ENCODE measurements at regions not wholly inside any gene's neighbourhood (a gene's known extent, or its start where the extent isn't known, plus 50 kb on each side); places are given as distances from the start of the nearest gene placed in this dataset.

DNA sequence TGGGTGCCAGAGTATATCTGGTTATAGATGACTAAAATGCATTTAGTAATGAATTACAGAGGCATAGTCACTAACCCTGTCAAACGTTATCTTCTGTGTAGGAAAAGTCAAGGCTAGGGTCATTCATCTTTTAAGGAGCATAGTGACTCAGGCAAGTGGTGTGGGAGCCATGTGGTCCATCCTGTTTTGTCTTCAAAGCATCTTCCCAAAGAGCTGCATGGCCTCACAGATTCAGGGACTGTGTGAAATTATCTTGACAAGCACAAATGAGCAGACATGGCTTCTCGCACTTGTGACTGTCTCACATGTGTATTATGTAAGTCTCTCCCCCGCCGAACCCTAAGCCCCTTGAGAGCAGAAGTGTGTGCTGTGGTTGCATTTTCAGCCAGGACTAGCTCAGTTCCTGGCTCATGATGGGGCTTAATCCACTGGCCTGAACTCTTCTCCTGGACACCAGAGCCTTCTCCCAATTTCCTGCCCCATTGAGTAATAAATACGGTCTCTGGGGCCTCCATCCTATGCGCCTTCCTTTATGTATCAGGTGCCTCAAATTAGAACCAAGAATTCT is 769.1 kb downstream of the QKI start:
- intact Hi-C loops (cut with micrococcal nuclease): no loop called here
- Histone ChIP-seq H3K79me2 (ENCODE audit: insufficient read depth, low read length) (no peaks in the 10 kb centered on the region), H3K4me3 (replicated peaks in 1 of 2; ENCODE audit: low read depth in 1 of 2, low read length in 2 of 2) (no peak overlapping the region), H3K9ac (ENCODE audit: low read length) (no peak overlapping the region), H3K4me2 (ENCODE audit: low read length) (no peak overlapping the region), H3K4me1 (ENCODE audit: control insufficient read depth in 1 of 2, insufficient read depth in 2 of 2, low read length in 2 of 2) (no peaks in the 10 kb centered on the region), H3K27me3 (ENCODE audit: insufficient read depth, low read length) (no peaks in the 10 kb centered on the region), H3K9me3 (ENCODE audit: control insufficient read depth in 1 of 2, insufficient read depth in 1 of 2, low read depth in 1 of 2, low read length in 2 of 2) (no peaks in the 10 kb centered on the region; a peak in 1 of 4 replicates), H4K20me1 (ENCODE audit: insufficient read depth) (no peaks in the 10 kb centered on the region), H3K36me3 (ENCODE audit: control insufficient read depth in 1 of 2, insufficient read depth in 2 of 2, low read length in 2 of 2) (no peaks in the 10 kb centered on the region), H3K9me2 (ENCODE audit: insufficient read depth) (no peaks in the 10 kb centered on the region), H2AFZ (ENCODE audit: low read depth, low read length, poor library complexity, severe bottlenecking) (no peak overlapping the region), H3K27ac (ENCODE audit: low read depth, low read length) (no peak overlapping the region)
- RAD21 ChIA-PET (ENCODE audit: low non-redundant PET in 1 of 2, low total read pairs in 2 of 2, uncharacterized antibody in 2 of 2, unreplicated experiment in 2 of 2): no interaction called here
- BruUV-seq (replicated peaks): no TSS peak
- TF ChIP-seq POLR2A (IDR thresholded peaks at IDR 0.05; ENCODE audit: borderline replicate concordance, extremely low read depth, insufficient read depth, insufficient read length): no peak
- TF ChIP-seq, protein P1, sequence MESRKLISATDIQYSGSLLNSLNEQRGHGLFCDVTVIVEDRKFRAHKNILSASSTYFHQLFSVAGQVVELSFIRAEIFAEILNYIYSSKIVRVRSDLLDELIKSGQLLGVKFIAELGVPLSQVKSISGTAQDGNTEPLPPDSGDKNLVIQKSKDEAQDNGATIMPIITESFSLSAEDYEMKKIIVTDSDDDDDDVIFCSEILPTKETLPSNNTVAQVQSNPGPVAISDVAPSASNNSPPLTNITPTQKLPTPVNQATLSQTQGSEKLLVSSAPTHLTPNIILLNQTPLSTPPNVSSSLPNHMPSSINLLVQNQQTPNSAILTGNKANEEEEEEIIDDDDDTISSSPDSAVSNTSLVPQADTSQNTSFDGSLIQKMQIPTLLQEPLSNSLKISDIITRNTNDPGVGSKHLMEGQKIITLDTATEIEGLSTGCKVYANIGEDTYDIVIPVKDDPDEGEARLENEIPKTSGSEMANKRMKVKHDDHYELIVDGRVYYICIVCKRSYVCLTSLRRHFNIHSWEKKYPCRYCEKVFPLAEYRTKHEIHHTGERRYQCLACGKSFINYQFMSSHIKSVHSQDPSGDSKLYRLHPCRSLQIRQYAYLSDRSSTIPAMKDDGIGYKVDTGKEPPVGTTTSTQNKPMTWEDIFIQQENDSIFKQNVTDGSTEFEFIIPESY (IDR thresholded peaks at IDR 0.05; ENCODE audit: extremely low read depth, insufficient replicate concordance, low read length): no peak
- TF ChIP-seq POLR2AphosphoS5 (IDR thresholded peaks at IDR 0.05; ENCODE audit: low read depth, low read length): no peak
- TF ChIP-seq, protein P2, sequence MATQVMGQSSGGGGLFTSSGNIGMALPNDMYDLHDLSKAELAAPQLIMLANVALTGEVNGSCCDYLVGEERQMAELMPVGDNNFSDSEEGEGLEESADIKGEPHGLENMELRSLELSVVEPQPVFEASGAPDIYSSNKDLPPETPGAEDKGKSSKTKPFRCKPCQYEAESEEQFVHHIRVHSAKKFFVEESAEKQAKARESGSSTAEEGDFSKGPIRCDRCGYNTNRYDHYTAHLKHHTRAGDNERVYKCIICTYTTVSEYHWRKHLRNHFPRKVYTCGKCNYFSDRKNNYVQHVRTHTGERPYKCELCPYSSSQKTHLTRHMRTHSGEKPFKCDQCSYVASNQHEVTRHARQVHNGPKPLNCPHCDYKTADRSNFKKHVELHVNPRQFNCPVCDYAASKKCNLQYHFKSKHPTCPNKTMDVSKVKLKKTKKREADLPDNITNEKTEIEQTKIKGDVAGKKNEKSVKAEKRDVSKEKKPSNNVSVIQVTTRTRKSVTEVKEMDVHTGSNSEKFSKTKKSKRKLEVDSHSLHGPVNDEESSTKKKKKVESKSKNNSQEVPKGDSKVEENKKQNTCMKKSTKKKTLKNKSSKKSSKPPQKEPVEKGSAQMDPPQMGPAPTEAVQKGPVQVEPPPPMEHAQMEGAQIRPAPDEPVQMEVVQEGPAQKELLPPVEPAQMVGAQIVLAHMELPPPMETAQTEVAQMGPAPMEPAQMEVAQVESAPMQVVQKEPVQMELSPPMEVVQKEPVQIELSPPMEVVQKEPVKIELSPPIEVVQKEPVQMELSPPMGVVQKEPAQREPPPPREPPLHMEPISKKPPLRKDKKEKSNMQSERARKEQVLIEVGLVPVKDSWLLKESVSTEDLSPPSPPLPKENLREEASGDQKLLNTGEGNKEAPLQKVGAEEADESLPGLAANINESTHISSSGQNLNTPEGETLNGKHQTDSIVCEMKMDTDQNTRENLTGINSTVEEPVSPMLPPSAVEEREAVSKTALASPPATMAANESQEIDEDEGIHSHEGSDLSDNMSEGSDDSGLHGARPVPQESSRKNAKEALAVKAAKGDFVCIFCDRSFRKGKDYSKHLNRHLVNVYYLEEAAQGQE (IDR thresholded peaks at IDR 0.05; ENCODE audit: low read depth): no peak
- TF ChIP-seq SP1 (IDR thresholded peaks at IDR 0.05; ENCODE audit: low read depth): no peak
- TF ChIP-seq, protein P3, sequence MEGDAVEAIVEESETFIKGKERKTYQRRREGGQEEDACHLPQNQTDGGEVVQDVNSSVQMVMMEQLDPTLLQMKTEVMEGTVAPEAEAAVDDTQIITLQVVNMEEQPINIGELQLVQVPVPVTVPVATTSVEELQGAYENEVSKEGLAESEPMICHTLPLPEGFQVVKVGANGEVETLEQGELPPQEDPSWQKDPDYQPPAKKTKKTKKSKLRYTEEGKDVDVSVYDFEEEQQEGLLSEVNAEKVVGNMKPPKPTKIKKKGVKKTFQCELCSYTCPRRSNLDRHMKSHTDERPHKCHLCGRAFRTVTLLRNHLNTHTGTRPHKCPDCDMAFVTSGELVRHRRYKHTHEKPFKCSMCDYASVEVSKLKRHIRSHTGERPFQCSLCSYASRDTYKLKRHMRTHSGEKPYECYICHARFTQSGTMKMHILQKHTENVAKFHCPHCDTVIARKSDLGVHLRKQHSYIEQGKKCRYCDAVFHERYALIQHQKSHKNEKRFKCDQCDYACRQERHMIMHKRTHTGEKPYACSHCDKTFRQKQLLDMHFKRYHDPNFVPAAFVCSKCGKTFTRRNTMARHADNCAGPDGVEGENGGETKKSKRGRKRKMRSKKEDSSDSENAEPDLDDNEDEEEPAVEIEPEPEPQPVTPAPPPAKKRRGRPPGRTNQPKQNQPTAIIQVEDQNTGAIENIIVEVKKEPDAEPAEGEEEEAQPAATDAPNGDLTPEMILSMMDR (IDR thresholded peaks at IDR 0.05 in 2 of 3, conservative IDR thresholded peaks at IDR 0.05 in 1 of 3; ENCODE audit: borderline replicate concordance in 1 of 3, insufficient read depth in 1 of 3, low read depth in 2 of 3, low read length in 2 of 3): no peak
- no peak for TF ChIP-seq SIN3A (IDR thresholded peaks at IDR 0.05; ENCODE audit: low read depth)
- TF ChIP-seq FOSL1 (IDR thresholded peaks at IDR 0.05; ENCODE audit: low read depth): no peak
- TF ChIP-seq ZFX (IDR thresholded peaks at IDR 0.05): no peak
- TF ChIP-seq, protein P4, sequence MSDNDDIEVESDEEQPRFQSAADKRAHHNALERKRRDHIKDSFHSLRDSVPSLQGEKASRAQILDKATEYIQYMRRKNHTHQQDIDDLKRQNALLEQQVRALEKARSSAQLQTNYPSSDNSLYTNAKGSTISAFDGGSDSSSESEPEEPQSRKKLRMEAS (IDR thresholded peaks at IDR 0.05): no peak
- no peak for TF ChIP-seq ELF1 (IDR thresholded peaks at IDR 0.05; ENCODE audit: borderline replicate concordance, low read depth)
- TF ChIP-seq EZH2 (IDR thresholded peaks at IDR 0.05): no peak
- TF ChIP-seq, protein P5, sequence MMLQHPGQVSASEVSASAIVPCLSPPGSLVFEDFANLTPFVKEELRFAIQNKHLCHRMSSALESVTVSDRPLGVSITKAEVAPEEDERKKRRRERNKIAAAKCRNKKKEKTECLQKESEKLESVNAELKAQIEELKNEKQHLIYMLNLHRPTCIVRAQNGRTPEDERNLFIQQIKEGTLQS (IDR thresholded peaks at IDR 0.05): no peak
- TF ChIP-seq EGR1 (IDR thresholded peaks at IDR 0.05; ENCODE audit: low read depth): no peak
- no peak for TF ChIP-seq TCF7L2 (IDR thresholded peaks at IDR 0.05; ENCODE audit: borderline replicate concordance, extremely low read depth, insufficient read depth, insufficient read length)
- TF ChIP-seq YY1 (IDR thresholded peaks at IDR 0.05; ENCODE audit: extremely low read depth, insufficient replicate concordance, low read depth, low read length): no peak
- no peak for TF ChIP-seq RAD21 (IDR thresholded peaks at IDR 0.05; ENCODE audit: low read depth)
- no peak for TF ChIP-seq CEBPB (IDR thresholded peaks at IDR 0.05; ENCODE audit: low read depth)
- no peak for TF ChIP-seq ZNF274 (IDR thresholded peaks at IDR 0.05; ENCODE audit: low read depth, low read length)
- DNase-seq (ENCODE audit: low read depth, low spot score) (no peak), ATAC-seq (no peak)
- POLR2A ChIA-PET: no interaction called here
- CTCF ChIA-PET: no interaction called here
